ENCODE measurements at regions not wholly inside any gene's neighbourhood (a gene's known extent, or its start where the extent isn't known, plus 50 kb on each side); places are given as distances from the start of the nearest gene placed in this dataset.

DNA sequence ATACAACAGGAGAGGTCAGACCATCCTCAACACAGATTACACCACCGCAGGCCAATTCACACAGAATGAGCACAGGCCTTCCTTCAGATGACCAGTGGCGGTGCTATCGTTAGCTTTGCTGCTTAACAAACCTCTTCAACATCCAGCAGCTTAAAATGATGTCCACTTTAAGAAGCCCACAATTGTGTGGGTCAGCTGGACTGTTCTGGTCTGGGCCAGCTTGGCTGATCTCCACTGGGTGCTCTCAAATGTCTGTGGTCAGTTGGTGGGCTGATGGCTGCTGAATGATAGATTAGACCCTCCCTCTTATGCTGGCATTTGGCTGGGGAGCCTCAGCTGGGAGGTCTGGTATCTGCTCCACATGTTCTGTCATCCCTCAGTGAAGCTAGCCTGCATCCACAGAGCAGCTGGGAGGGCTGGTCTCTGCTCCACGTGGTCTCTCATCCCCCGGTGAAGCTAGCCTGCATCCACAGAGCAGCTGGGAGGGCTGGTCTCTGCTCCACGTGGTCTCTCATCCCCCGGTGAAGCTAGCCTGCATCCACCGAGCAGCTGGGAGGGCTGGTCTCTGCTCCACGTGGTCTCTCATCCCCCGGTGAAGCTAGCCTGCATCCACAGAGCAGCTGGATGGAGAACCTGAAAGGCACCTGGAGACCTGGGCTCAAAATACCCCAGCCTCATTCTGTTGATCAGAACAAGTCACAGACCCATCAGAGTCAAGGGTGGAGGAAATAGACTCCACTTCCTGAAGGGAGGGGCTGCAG, 203.6 kb upstream of the DIO3 start:
- DNase-seq (ENCODE audit: low spot score) = no peak

DNA sequence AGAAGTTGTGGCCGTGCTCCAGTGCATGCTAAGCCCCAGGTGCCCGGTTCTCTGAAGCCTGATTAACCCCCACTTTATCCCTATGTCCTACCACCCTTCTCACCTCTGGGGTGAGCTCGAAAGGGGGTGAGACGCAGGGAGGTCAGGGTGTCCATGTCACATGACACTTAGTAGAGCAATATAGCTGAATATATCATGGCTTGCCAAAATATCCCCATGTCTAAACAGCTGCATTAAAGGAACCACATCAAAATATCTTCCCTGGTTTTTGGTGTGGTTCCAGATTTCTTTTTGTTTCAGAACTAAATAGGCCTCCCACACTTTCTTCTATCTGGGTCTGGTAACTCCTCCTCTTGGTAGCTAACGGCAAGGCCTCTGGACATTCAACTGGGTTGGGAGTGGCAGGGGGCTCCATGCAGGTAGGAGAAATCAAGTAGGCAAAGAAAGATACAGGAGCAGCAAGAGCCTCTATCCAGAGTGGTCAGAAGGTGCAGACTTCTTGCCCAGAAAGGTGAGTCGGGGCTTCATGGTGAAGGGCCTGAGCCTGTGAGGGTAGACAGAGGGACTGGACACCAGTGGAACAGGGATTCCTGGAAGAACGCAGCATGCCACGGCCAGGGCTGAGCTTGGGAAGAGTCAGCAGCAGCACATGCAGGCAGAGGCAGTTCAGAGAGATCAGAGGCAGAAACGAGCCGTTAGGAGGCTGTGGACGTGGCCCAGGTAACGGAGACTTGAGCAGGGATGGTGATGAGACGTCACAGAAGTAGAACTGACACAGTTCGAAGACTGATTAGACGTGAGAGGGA, 202.8 kb upstream of the DIO3 start:
- no peak for DNase-seq (ENCODE audit: low spot score)

DNA sequence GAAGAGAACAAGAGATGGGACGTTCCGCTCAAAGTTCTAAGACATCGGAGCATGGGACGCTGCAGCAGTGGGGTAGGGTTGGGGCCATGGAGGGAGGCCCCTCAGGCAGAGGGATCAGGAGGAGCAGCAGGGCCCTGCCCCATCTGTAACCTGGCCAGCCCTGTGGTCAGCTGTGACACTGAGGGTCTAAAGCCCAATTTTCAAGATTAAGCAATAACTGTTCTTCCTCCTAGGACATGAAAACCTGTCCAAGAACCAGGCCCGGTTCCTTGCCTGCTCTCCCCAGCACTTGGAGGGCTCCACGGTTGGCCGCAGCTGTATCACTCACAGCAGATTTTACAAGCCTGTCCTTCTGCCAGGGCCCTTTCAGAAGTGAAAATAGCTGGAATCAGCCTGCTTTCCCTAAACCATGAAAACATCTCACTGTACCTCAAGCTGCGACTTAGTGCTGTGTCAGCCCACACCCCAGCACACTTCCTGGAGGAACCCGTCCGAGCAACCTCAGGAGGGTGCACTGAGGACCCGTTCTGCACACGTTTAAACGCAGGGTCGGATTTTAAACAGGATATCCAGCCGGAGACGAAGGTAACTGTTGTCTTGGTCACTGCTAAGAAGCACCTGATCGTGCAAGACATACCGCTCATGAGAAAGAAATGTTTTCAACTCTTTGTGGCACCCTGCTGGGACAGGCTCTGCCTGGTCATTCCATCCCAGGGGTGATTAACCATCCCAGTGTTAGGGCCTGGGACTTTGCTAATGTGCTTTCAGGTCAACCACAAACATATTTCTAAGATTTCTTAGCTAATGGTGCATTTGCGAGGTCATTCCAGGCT, 201.9 kb upstream of the DIO3 start:
- no peak for DNase-seq (ENCODE audit: low spot score)

DNA sequence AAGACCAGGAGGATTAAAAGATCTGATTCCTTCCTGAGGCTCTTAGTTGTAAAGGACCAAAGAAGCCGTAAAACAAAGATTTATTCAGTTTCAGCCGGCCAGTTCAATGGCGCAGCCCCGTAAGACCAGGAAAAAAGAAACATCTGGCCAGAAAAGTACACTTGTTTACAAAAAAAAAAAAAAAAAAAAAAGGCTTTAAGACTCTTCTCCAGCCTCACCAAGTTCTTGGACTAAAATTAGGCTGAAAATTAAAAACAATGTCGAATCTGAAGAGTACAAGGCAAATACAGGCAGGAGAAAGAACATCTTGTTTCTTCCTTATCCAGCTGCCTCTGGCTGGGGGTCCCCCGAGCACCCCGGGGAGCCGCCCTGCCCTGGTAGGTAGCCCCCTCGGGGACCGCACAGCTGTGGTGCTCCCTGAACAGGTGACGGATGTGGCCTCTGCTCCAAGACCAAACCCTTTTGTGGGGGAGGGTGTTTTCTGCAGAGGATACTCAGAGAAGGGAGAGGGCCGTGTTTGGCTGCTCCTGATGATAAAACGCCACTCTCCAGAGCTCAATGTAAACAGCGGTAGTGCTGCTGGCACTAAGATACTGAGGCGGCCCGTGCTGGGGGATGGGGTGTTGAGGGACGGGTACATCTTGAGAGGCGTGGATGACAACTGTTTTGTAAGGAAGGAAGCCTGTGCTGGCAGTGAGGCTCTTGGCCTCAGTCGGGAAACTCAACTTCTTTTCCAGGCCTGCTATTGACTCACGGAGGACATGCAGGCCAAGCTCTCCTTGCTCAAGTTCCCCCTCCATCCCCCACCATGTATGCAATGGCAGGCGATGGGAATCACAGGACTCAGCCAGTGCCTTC, 201.0 kb upstream of the DIO3 start:
- DNase-seq (ENCODE audit: low spot score) = no peak

DNA sequence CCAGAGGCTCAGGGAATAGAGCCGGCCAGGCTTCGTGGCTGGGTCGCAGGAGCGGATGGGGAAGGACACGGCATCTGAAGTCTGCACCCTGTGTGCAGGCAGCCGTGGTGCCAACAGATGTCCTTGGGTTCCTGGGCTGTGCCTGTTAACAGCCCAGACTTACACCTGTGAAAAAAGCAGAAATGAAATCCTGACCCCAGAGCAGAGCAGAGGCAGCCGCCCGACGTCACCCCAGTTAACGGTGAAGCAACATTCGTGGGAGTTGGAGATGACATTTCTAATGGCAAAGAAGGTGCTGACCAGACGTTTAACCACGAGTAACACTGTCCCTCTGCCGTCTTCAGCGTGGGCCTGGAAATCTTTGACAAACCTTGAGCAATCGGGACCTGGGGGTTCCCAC, 200.3 kb upstream of the DIO3 start:
- no peak for DNase-seq (ENCODE audit: low spot score)

DNA sequence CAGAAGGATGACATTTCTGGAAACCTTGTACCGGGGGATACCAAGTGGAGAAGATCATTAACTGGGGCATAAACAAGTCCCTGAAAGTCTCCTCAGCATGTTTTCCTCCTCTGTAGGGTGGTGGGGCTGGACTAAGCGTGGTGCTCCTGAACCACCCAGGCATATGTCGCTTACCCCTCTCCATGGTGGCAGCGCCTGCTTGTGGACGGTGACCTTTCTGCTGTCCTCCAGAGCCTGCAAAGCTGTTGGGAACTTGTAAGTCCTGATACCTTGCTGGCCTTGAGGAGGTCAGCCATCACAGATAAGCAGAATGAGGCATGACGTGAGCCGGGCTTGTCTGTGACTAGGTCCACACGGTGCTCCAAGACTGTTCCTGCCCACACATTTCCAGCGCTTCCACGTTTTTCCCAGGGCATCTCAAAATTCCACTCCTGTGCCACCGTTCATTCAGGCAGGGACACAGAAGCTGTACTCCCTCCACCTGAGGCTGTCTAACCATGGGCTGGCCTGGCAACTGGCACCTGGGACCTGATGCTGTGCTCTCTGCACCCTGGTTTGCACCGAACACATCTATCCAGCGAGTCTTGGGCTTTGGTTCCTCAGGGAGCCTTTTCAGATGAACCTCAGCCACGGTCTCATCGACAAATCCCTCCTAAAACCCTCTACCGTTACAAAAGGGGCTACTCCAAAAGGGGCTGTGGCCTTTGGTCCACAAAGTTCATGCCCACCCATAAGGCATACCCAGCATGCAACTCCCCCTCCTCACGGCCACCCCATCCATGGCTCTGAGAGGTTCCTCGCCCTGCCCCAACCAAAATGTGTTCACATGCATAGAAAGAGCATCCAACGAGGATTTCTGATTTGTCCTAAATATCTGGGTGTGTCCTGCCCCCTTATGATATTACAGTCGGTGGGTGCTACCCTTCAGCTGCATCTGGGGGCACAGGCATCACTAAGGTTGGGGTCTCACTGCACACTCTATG, 199.6 kb upstream of the DIO3 start:
- DNase-seq (ENCODE audit: low spot score) = no peak

DNA sequence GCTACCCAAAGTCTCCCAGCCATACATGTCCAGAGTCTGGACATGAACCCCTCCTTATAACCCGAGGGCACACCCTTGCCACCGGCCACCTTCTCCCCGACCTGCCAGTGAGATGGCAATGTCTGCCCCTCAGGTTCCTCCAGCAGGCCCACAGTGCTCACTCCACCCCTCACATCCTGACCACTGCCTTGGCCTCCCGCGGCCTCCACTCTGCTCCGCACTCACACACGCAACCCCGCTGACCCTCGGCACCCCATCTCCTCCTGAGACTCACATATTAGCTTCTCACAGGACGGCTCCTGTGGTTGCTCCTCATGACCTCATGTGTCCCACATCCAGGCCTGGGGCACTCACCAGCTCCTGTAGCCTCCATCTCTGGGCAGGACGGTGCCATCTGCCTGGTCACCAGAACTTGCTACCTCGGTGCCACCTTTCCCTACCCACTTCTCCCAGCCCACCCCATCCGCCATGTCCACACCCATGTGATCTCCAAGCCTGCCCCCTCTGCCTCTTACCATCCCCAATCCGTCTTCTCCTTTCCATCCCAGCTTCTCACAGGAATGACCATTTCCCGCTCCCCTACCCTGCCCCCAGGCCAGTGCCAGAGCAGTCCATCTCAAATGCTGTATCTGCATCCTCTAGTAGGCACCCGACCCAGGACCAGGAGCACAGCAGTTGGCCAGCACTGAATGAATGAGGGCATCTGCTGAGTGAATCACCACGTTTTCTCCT, 198.6 kb upstream of the DIO3 start:
- DNase-seq (ENCODE audit: low spot score) = no peak

DNA sequence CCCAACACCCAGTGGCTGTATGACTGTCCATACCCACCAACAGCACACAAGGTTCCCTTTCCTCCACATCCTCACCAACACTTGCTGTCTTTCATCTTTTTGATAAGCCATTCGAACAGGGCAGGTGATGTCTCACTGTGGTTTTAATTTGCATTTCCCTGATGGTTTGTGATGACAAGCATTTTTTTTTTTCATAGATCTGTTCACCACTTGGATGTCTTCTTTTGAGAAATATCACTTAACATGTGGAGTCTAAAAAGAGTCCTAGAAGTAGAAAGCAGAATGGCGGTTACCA, 198.1 kb upstream of the DIO3 start:
- no peak for DNase-seq (ENCODE audit: low spot score)

DNA sequence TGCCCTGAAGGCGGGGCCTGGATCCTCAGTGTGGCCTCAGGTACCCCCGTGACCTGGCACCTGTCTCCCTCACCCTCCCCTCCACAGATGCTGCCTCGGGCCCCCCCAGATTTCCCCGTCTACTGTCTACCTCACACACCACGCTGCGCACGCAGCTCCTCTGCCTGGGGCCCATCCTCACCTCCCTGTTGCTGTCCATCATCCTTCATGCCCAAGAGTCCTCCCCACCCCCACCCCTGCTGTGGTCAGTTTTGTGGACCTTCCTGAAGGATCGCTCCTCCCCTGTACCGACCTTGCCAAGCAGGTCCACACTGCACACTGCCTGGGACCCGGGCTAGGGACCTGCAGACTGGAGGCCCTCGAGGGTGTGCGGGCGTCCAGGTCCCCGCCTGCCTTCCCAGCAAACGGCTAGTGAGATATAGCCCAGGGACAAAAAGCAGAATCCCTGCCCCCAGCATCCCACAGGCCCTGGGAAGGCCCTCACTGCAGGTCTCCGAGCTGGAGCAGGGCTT, 197.4 kb upstream of the DIO3 start:
- DNase-seq (ENCODE audit: low spot score) = no peak

DNA sequence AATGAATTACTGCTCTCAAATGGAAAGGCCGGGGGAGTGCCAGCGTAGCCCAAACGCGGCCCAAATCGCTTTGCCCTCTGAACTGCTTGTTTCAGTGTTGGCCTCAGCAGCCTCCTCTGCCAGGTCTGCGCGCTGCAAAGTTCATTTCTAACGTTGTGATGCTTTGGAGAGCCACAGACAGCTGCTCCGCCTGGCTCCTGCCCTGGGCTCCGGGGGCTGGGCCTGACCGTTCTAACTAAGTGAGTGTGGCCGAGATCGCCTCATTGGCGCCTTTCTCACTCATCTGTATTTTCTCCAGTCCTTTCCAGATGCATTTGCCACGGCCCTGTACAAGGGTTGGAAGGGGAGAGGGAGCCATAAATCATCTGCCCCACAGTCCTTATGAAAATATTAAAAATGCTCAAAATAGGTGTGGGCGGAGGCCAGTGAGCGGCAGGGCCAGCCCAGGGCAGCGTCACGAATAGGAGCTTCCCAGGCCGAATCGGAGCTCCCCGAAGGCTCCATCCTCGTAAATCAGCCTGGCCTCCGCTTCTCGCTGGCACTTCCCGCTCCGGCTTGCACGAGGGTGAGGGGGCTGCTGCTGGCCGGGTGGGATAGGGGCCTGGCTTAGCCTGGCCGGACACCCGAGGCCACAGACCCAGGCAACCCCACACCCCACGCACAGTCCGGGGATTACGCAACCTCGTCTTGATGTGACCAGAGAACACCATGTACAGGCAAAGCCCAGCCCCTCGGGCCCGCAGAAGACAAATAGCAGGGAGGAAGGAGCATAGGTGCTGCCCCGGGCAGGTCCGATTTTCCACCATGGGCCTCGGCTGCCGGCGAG, 196.6 kb upstream of the DIO3 start:
- no peak for DNase-seq (ENCODE audit: low spot score)

DNA sequence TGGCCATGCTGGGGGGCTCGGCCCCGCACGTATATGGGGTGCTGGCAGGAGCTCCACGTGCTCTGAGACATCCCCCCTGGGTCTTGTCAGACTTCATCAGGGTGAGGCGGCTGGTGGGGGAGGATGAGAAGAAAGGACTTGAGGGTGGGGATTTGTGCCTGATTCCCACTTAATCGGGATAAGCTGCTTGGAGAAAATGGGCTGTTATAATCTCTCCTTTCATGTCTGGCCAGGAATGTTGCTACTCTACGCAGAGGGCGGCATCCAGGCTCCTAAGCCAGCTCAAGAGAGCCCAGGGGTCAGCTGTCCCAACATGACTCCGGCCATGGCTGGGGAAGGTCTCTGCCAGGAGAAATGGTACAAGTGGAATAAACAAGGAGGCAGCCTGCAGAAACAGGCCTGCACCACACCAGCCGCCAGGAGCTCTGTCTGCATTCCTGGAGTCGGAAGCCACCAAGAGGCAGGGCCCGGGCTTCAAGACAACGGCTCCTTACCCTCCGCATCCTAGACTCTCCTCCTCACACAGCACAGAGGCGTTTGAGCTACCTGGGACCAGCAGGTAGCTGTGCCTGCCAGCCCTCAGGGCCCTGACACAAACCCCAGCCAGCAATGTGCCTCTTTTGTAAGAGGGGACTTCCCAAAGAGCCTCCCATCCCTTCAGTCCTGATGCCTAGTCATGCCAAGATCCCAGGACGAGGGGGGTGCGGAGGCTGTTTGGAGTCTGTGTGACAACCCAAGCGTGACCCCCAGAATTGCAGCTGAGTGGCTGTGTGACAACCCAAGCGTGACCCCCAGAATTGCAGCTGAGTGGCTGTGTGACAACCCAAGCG, 195.8 kb upstream of the DIO3 start:
- DNase-seq (ENCODE audit: low spot score) = no peak

DNA sequence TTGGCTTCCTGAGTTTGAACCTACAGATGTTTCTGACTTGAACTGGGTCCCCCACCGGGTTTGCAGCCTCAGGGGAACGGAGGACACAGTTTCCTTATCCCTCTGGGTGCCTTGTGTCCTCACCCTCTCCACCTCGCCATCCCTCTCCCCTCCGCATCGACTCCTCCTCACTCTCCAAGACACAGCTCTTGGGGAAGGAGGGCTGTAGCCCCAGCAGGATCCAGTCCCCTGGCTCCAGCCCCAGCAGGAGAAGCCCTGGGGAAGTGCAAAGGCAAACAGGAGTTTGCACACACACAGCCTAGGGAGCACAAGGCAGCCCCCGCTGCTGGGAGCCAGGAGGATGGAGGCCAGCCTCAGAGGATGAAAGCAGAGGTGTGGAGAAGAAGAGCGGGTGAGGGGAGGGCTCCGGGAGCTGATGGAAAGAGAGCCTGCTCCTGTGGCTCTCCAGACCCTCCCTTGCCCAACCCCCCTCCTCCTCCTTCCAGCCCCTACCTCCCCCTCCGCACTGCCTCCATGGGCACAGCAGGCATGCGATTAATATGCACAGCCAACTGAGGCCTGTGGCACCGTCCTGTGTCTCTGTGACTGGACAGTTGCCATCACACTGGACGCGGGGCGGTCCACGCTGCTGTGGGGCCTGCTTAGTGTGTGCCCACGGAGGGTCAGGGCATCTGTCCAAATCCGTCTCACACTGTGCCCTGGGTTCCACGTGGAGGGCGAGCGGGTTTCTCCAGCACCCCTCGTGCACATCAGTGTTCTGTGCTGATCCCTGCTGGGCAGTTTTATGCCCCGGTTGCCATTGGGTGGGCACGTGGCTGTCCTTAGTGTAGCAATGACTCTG, 193.7 kb upstream of the DIO3 start:
- no peak for DNase-seq (ENCODE audit: low spot score)

DNA sequence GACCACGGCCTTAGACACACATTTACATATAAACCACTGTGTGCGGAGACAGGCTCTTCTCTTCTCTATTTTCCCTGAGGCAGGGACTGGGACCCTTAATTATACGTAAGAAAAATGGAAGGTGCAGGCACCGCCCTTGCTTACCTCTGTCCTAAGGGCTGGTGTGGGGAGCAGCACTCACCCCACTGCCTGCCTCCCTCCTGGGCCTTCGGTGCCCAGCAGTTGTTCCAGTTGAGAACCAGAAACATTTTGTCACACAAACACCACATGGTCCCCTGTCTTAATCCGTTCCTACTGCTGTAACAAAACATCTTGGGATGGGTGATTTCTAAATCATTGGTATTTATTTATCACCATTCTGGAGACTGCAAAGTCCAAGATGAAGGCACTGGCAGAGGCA, 192.7 kb upstream of the DIO3 start:
- DNase-seq (ENCODE audit: low spot score) = no peak

DNA sequence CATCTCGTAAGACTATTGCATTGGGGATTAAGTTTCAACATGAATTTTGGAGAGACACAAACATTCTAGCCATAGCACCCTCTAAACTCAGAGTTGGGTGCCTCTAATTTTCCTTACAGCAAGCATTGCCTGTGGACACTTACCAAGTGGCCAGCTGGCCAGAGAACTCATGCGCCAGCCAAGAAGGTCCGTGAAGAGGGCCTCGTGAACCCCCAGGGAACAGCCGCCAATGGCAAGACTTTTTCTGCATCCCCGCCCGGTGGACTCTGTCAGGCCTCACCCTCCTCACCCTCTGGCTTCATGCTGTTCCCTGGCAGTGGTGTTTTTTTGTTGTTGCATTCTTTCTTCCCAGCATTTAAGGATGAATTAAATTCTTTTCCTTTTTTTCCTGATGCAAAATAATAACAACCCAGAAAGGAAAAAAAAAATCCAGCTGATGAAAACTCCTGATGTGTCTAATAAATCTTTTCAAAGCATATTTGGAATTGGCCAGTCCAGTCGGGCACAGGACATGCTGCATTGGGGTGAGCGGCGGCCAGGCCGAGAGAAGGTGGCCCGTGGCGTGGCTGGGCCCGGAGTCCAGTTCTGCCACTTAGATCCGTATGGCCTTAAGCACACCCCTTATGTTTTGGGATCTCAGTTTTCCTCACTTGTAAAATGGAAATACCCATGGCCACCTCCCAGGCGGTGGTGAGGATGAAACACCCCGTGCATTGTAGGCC, 191.9 kb upstream of the DIO3 start:
- no peak for DNase-seq (ENCODE audit: low spot score)

DNA sequence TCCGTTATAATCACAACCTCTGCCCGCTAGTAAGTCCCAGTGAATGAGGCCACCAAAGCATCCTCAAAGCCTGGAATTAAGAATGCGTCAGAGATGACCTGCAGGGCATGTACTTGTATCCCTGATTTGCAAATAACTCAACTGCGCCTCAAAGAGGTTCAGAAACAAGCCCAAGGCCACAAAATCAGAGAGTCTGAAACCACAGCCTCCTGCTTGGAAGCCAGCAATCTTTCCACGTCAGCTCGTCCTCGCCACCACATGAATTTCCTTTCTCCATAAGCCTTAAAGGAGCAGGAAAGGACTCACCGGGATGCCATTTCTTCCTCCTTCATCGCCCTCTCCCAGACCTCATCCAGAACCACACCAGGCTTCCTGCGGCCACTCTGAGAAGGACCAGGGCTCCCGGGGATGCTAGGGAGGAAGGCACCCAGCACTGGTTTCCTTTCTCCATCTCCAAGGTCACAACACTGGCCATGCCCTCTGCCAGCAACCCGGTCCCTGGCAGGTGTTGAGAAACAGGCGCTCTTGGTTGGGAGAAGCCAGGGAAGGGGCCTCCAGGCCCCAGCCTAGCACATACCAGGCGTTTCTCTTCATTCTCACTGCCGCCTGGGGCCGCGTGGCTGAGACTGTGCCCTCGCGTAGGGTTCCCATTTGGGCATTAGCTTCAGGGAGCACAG, 191.2 kb upstream of the DIO3 start:
- DNase-seq (ENCODE audit: low spot score) = no peak

Measured in hematopoietic multipotent progenitor cell treated with erythropoietin and hydrocortisone succinate and interleukin-3 and kit ligand, for 17 days (in vitro differentiated cells).